ENCODE measurements at regions not wholly inside any gene's neighbourhood (a gene's known extent, or its start where the extent isn't known, plus 50 kb on each side); places are given as distances from the start of the nearest gene placed in this dataset.

DNA sequence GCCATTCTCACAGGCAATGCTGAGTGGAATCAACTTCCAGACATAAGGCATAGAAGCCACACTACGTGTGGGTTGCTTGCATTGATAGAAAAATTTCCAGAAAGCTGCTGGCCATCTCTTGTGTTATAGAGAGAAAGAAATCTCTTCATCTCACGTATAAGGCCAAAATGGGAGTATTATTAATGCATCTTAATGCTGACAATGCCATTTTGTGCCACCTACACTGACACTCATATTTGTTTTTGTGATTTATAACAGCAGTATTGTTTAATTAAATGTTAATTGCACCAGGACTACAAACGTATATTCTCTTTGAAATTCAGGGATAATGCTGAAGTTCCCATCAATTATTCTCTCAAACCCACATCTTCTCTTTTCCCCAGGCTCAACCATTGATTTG is 56.1 kb upstream of the TMEM132D start:
- Histone ChIP-seq H3K23me2 (ENCODE audit: low read depth, low read length) (no peaks in the 10 kb centered on the region), H2BK15ac (ENCODE audit: low read length) (no peak overlapping the region), H4K20me1 (replicated peaks in 1 of 2; ENCODE audit: control insufficient read depth in 1 of 2, insufficient read depth in 2 of 2, low read length in 2 of 2) (no peaks in the 10 kb centered on the region), H3K4me2 (ENCODE audit: insufficient read depth in 1 of 2, low read depth in 2 of 2, low read length in 2 of 2) (no peak overlapping the region), H2BK120ac (replicated peaks; ENCODE audit: low read depth, low read length) (no peak overlapping the region), H4K8ac (ENCODE audit: extremely low read depth, insufficient read depth, low read length) (no peak overlapping the region), H2BK12ac (ENCODE audit: low read depth, low read length) (no peak overlapping the region), H3K4ac (replicated peaks; ENCODE audit: insufficient read length, low read depth, low read length) (no peak overlapping the region), H3K27ac (ENCODE audit: low read depth, low read length) (no peak overlapping the region), H3K36me3 (ENCODE audit: control insufficient read depth in 2 of 4, insufficient read depth in 4 of 4, low read length in 3 of 4) (no peaks in the 10 kb centered on the region), H2AK5ac (ENCODE audit: low read depth, low read length) (no peak overlapping the region), H2BK20ac (ENCODE audit: low read length) (no peak overlapping the region), H3K4me1 (replicated peaks in 1 of 4; ENCODE audit: control insufficient read depth in 3 of 4, insufficient read depth in 4 of 4, low read length in 3 of 4) (no peaks in the 10 kb centered on the region), H3K9me3 (ENCODE audit: insufficient read depth in 2 of 2, low read depth in 1 of 2, low read length in 1 of 2) (no peaks in the 10 kb centered on the region), H2BK5ac (ENCODE audit: low read depth, low read length) (no peak overlapping the region), H3K18ac (ENCODE audit: extremely low read depth, low read length) (no peak overlapping the region), H3K9ac (replicated peaks in 1 of 4; ENCODE audit: extremely low read depth in 1 of 4, low read depth in 3 of 4, low read length in 3 of 4) (no peak overlapping the region), H3K23ac (ENCODE audit: insufficient read length) (no peak overlapping the region), H2AFZ (ENCODE audit: low read length) (no peak overlapping the region), H3K27me3 (replicated peaks in 1 of 4; ENCODE audit: control insufficient read depth in 3 of 4, extremely low read depth in 1 of 4, insufficient read depth in 3 of 4, low read length in 3 of 4) (no peaks in the 10 kb centered on the region; a peak in 2 of 7 replicates), H4K91ac (replicated peaks; ENCODE audit: insufficient read length, low read length) (no peak overlapping the region), H3K4me3 (ENCODE audit: extremely low read depth in 1 of 4, insufficient read depth in 2 of 4, low read depth in 3 of 4, low read length in 4 of 4) (no peak overlapping the region), H3K79me1 (ENCODE audit: low read depth, low read length) (no peaks in the 10 kb centered on the region), H3K56ac (replicated peaks; ENCODE audit: insufficient read length, low read depth, low read length) (no peak overlapping the region), H3K14ac (ENCODE audit: insufficient read length) (no peak overlapping the region), H4K5ac (ENCODE audit: insufficient read length, low read depth, low read length) (no peak overlapping the region), H3K79me2 (ENCODE audit: control insufficient read depth in 1 of 2, insufficient read depth in 2 of 2, low read length in 2 of 2) (no peaks in the 10 kb centered on the region)
- CTCF ChIA-PET (ENCODE audit: partially characterized antibody), result interaction anchor here (1.5 kb wide), 1 partner anchor 54 kb away, joined by 5 read pairs; no protein-coding TSS in a partner anchor
- FAIRE-seq, result no peak
- 80% methylated on average over 3 of the region's 3 CpGs; no CpG with 5 or more reads in 1 of the 2 experiments for WGBS, 2 experiments (ENCODE audit: extremely low coverage in 1 of 2, insufficient coverage in 1 of 2, insufficient read length in 1 of 2, insufficient replicate concordance in 2 of 2, low coverage in 1 of 2, low lambda C conversion rate in 2 of 2, missing lambda C conversion rate in 1 of 2)
- POLR2A ChIA-PET (ENCODE audit: partially characterized antibody), result interaction anchor here (0.9 kb wide), 1 partner anchor 38 kb away, joined by 3 read pairs; no protein-coding TSS in a partner anchor
- no peak for DNase-seq (ENCODE audit: low read depth in 1 of 2, low spot score in 2 of 2)
- no peak for TF ChIP-seq BCL11A (IDR thresholded peaks at IDR 0.05; ENCODE audit: low read depth in 2 of 2, low read length in 2 of 2)
- TF ChIP-seq SUZ12 (IDR thresholded peaks at IDR 0.05; ENCODE audit: low read length), result no peak
- no peak for TF ChIP-seq TCF12 (IDR thresholded peaks at IDR 0.05; ENCODE audit: low read depth, low read length)
- no peak for TF ChIP-seq POU5F1 (IDR thresholded peaks at IDR 0.05; ENCODE audit: low read depth, low read length)
- no peak for TF ChIP-seq SRF (IDR thresholded peaks at IDR 0.05; ENCODE audit: low read depth, low read length)
- no peak for TF ChIP-seq POLR2A (IDR thresholded peaks at IDR 0.05; ENCODE audit: control extremely low read depth in 1 of 2, low read depth in 2 of 2, low read length in 2 of 2)
- TF ChIP-seq BRCA1 (IDR thresholded peaks at IDR 0.05; ENCODE audit: low read depth, low read length), result no peak
- TF ChIP-seq CTBP2 (IDR thresholded peaks at IDR 0.05; ENCODE audit: borderline replicate concordance, insufficient read depth, insufficient read length, low read length), result no peak
- TF ChIP-seq HDAC2 (IDR thresholded peaks at IDR 0.05; ENCODE audit: borderline replicate concordance in 1 of 2, low read depth in 2 of 2, low read length in 2 of 2), result no peak
- no peak for TF ChIP-seq CHD2 (IDR thresholded peaks at IDR 0.05; ENCODE audit: low read length)
- TF ChIP-seq CBX5 (IDR thresholded peaks at IDR 0.05; ENCODE audit: low read depth, low read length), result no peak

Measured in H1 (cell line).